ENCODE measurements at regions not wholly inside any gene's neighbourhood (a gene's known extent, or its start where the extent isn't known, plus 50 kb on each side); places are given as distances from the start of the nearest gene placed in this dataset.

GRCh38 chr12:72207079-72207478, 65.1 kb upstream of the TRHDE start:
- TF ChIP-seq POLR2AphosphoS5 (IDR thresholded peaks at IDR 0.05) (no peak), POLR2A (IDR thresholded peaks at IDR 0.05) (no peak)
